ENCODE measurements at regions not wholly inside any gene's neighbourhood (a gene's known extent, or its start where the extent isn't known, plus 50 kb on each side); places are given as distances from the start of the nearest gene placed in this dataset.

DNA sequence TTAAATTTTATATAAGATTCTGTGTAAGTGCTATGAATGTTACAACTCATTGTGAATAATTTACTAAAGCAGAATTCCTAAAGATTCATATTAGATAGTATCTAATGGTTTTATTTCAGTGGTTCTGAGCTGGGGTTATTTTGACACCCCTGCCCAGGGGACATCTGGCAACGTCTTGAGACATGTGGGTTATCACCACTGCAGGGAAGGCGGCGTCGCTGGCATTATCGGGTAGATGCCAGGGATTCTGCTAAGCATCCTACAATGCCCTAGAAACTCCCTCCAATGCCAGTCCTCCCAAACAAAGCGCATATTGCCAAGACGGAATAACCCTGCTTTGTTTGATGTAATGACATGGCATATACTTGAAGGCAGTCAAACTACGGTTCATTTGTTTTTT lies 372.3 kb upstream of the ZFHX3 start:
- TF ChIP-seq EZH2 (IDR thresholded peaks at IDR 0.05; ENCODE audit: borderline replicate concordance, low read length) = no peak
- TF ChIP-seq, protein P1, sequence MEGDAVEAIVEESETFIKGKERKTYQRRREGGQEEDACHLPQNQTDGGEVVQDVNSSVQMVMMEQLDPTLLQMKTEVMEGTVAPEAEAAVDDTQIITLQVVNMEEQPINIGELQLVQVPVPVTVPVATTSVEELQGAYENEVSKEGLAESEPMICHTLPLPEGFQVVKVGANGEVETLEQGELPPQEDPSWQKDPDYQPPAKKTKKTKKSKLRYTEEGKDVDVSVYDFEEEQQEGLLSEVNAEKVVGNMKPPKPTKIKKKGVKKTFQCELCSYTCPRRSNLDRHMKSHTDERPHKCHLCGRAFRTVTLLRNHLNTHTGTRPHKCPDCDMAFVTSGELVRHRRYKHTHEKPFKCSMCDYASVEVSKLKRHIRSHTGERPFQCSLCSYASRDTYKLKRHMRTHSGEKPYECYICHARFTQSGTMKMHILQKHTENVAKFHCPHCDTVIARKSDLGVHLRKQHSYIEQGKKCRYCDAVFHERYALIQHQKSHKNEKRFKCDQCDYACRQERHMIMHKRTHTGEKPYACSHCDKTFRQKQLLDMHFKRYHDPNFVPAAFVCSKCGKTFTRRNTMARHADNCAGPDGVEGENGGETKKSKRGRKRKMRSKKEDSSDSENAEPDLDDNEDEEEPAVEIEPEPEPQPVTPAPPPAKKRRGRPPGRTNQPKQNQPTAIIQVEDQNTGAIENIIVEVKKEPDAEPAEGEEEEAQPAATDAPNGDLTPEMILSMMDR (IDR thresholded peaks at IDR 0.05; ENCODE audit: low read length) = no peak
